HG02981 (cell line): ENCODE measurements at regions not wholly inside any gene's neighbourhood (a gene's known extent, or its start where the extent isn't known, plus 50 kb on each side); places are given as distances from the start of the nearest gene placed in this dataset.

ENCODE experiments used
- ATAC-seq: cut with Tn5 transposase; IDR thresholded peaks from one replicate; pipeline ENCODE4 v1.9.1; 2021; ENCODE audit warnings: mild to moderate bottlenecking, moderate library complexity; ENCODE audit not compliant: unreplicated experiment

- ATAC-seq: no peak
These were observed 351.1 kb upstream of the PMFBP1 start for GRCh38 chr16:72523087-72523486.

- ATAC-seq: no peak
These were observed 345.2 kb upstream of the PMFBP1 start for GRCh38 chr16:72517154-72517553.

DNA sequence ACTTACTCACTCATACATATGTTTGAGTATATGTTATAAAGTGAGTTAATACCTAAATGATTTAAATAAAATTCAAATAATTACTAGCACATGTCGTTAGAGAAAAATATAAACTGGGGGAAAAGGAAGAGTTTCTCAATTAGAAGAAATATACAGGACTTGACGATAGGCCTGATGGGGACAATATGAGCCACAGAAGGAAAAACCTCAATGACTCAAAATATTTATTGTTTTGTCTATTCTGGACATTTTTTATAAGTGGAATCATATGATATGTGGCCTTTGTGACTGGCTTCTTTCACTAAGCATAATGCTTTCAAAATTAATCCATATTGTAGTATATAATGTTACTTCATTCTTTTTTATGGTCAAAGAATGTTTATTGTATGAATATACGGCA, 339.2 kb upstream of the PMFBP1 start:
- no peak for ATAC-seq

DNA sequence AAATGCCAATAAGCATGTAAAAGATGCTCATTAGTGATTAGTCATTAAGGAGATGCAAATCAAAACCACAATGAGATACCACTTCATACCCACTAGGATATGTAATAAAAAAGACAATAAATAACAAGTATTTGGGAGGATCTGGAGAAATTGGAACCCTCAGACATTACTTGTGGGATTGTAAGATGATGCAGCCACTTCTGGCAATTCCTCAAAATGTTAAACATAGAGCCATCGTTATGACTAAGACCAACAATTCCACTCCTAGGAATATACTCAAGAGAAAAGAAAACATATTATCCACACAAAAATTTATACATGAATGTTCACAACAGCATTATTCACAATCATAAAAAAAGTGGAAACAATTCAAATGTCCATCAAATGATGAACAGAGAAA, 336.2 kb upstream of the PMFBP1 start:
- ATAC-seq: no peak

GRCh38 chr16:72502594-72503005, 330.6 kb upstream of the PMFBP1 start:
- ATAC-seq: no peak

- peak; percentile 80 for ATAC-seq
These were observed 330.0 kb upstream of the PMFBP1 start for GRCh38 chr16:72501739-72502593.

- no peak for ATAC-seq
These were observed 328.6 kb upstream of the PMFBP1 start for GRCh38 chr16:72500545-72500944.

DNA sequence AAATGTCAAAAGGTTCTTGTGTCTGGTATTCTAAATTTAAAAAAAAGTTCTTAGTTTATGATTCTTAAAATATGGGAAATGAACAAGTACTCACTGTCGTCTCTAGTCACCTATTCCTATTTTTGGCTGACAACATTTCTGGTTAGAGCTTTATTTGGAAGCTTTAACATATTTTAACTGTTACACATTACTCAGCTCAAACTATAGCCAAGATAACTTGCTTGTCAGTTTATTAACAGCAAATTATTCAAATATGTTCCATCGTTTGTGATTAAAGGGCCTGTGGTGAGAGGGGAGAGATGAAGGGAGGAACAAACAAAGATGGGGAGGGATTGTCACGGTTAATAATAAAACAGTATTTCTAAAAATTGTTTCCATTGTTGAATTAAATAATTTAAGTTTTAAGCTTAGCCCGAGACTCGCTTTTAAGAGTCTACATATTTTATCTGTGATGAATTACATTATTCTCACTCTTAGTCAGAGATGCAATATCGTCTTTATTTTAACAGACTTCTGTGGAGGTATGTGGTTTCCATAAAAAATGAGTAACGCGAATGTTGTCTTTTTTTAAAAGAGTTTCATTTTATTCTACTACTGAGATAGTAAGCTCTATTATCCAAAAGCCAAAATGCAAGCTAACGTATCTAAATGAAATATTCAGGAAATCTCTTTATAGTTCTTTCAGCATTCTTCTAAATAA, 321.9 kb upstream of the PMFBP1 start:
- no peak for ATAC-seq

GRCh38 chr16:72487283-72487682, 315.3 kb upstream of the PMFBP1 start:
- no peak for ATAC-seq

GRCh38 chr16:72482695-72483094, 310.7 kb upstream of the PMFBP1 start:
- no peak for ATAC-seq

DNA sequence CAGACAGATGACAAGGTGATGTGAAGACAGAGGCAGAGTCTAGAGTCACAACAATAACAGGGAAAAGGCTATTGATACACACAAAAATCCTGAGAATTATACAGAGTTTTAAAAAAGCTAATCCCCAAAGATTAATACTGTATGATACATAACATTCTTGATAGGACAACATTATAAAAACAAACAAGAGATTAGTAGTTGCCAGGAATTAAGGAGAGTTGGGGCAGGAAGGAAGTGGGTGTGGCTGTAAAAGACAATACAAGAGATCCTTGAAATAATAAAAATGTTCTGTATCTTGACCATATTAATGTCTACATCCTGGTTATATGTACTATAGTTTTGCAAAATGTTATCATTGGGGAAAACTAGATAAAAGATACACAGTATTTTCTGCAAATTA, 309.5 kb upstream of the PMFBP1 start:
- no peak for ATAC-seq

GRCh38 chr16:72480911-72481310, 309.0 kb upstream of the PMFBP1 start:
- ATAC-seq: no peak

DNA sequence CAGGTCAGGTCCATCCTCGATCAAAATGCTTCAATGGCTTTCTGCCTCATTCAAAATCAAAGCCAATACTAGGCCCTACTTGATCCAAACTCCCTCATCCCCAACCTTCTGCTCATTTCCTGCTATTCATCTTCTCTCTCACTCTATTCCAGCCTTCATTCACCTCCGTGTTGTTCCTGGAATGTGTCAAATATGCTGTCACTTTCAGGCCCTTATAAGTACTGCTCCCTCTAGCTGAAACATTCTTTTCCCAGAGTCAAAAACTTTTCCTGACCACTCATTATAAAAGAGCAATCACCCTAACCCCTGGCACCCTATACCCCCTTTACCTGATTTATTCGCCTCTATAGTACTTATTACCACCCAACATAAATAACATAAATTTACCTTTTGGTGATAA, 303.7 kb upstream of the PMFBP1 start:
- ATAC-seq: no peak

GRCh38 chr16:72474501-72475123, 302.7 kb upstream of the PMFBP1 start:
- ATAC-seq: no peak

GRCh38 chr16:72473631-72474030, 301.7 kb upstream of the PMFBP1 start:
- ATAC-seq: no peak

DNA sequence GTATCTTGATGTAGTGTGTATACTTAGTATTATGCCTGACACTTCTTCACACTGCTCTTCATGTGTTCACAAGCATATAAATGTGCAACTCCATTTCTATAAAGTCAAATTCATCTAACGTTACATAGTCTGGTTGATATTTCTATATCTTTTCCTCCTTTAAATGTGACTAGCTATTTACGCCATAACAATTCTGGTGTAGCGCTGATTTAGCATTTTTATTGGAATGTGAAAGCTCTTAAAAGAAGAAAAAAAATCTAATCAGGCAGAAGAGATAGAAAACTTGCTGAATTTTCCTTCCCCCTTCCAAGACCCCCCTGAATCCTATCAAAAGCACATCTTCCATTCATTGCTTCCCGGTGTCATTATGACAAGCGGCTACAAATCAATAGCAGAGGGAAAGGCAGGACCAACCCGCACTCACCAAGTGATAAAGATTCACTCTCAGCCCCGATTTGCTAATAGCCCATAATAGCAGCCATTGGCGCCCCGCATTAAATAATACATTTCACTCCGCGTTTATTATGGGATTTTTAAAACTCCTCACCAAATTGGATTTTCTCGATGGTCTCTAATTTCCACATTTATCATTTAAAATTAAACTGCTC, 299.5 kb upstream of the PMFBP1 start:
- no peak for ATAC-seq

GRCh38 chr16:72470541-72470940, 298.6 kb upstream of the PMFBP1 start:
- ATAC-seq: no peak

GRCh38 chr16:72469932-72470331, 298.0 kb upstream of the PMFBP1 start:
- ATAC-seq: no peak

- no peak for ATAC-seq
These were observed 296.6 kb upstream of the PMFBP1 start for GRCh38 chr16:72468582-72468981.

GRCh38 chr16:72467157-72467759, 295.3 kb upstream of the PMFBP1 start:
- no peak for ATAC-seq
